Mucosa of rectum (tissue), 2 donors: ENCODE measurements at regions not wholly inside any gene's neighbourhood (a gene's known extent, or its start where the extent isn't known, plus 50 kb on each side); places are given as distances from the start of the nearest gene placed in this dataset.

ENCODE experiments used
- H3K27ac ChIP-seq, 2 donors: one replicate each; pipeline ENCODE4 v1.7.0; 2013; ENCODE audit warnings: inconsistent platforms in 2 of 2, low read depth in 2 of 2, low read length in 2 of 2
- H3K27me3 ChIP-seq, 2 donors: one replicate each; pipeline ENCODE4 v1.7.0; 2013; ENCODE audit warnings: low read length in 2 of 2; ENCODE audit not compliant: control insufficient read depth in 2 of 2, insufficient read depth in 2 of 2
- H3K36me3 ChIP-seq, 2 donors: one replicate each; pipeline ENCODE4 v1.7.0; 2013; ENCODE audit warnings: low read length in 2 of 2; ENCODE audit not compliant: control insufficient read depth in 2 of 2, insufficient read depth in 2 of 2
- H3K4me1 ChIP-seq, 2 donors: one replicate each; pipeline ENCODE4 v1.7.0; 2013; ENCODE audit warnings: low read length in 2 of 2, mild to moderate bottlenecking in 1 of 2; ENCODE audit not compliant: control insufficient read depth in 2 of 2, insufficient read depth in 2 of 2
- H3K4me3 ChIP-seq, 2 donors: one replicate each; pipeline ENCODE4 v1.7.0; 2013; ENCODE audit warnings: low read length in 2 of 2
- H3K9ac ChIP-seq, 2 donors: one replicate each; pipeline ENCODE4 v1.7.0; 2013; ENCODE audit warnings: low read length in 2 of 2, low read depth in 1 of 2, mild to moderate bottlenecking in 1 of 2
- H3K9me3 ChIP-seq, 2 donors: one replicate each; pipeline ENCODE4 v1.7.0; 2013; ENCODE audit warnings: low read length in 2 of 2; ENCODE audit not compliant: control insufficient read depth in 2 of 2
- donor health status: healthy.
- donor health status: Normal muscosa, but diverticular disease.

GRCh38 chrX:39073131-39073530, 271.9 kb downstream of the MID1IP1 start:
- Histone ChIP-seq H3K4me1 (no peaks in the 10 kb centered on the region), H3K9me3 (no peaks in the 10 kb centered on the region), H3K36me3 (no peaks in the 10 kb centered on the region), H3K9ac (no peak overlapping the region), H3K27ac (no peak overlapping the region), H3K27me3 (peaks cover 0 to 2% of the 10 kb centered on the region in 2 donors), H3K4me3 (no peak overlapping the region)

- no peaks in the 10 kb centered on the region for H3K9me3 ChIP-seq
- no peak overlapping the region for H3K4me3 ChIP-seq
- H3K27me3 ChIP-seq = no peaks in the 10 kb centered on the region
- H3K4me1 ChIP-seq = no peaks in the 10 kb centered on the region
- H3K27ac ChIP-seq = no peak overlapping the region
- no peak overlapping the region for H3K9ac ChIP-seq
- H3K36me3 ChIP-seq = no peaks in the 10 kb centered on the region
These were observed 295.3 kb downstream of the MID1IP1 start for GRCh38 chrX:39096599-39096998.

GRCh38 chrX:39104745-39105144, 303.5 kb downstream of the MID1IP1 start:
- no peaks in the 10 kb centered on the region for H3K27me3 ChIP-seq
- H3K4me3 ChIP-seq = no peak overlapping the region
- no peak overlapping the region for H3K9ac ChIP-seq
- no peaks in the 10 kb centered on the region for H3K4me1 ChIP-seq
- H3K9me3 ChIP-seq = no peaks in the 10 kb centered on the region
- no peaks in the 10 kb centered on the region for H3K36me3 ChIP-seq
- no peak overlapping the region for H3K27ac ChIP-seq

GRCh38 chrX:39112143-39112542, 310.9 kb downstream of the MID1IP1 start:
- H3K9me3 ChIP-seq = peaks cover 0 to 3% of the 10 kb centered on the region in 2 donors

GRCh38 chrX:39115166-39115565, 313.9 kb downstream of the MID1IP1 start:
- no peak overlapping the region for H3K27ac ChIP-seq
- no peak overlapping the region for H3K9ac ChIP-seq
- H3K4me1 ChIP-seq = no peaks in the 10 kb centered on the region
- no peaks in the 10 kb centered on the region for H3K27me3 ChIP-seq
- peaks cover 0 to 3% of the 10 kb centered on the region in 2 donors for H3K9me3 ChIP-seq
- no peak overlapping the region for H3K4me3 ChIP-seq
- H3K36me3 ChIP-seq = no peaks in the 10 kb centered on the region

More at GRCh38 chrX:39112143-39112542, 310.9 kb downstream of the MID1IP1 start:
- Histone ChIP-seq H3K36me3 (no peaks in the 10 kb centered on the region), H3K27ac (no peak overlapping the region), H3K27me3 (no peaks in the 10 kb centered on the region), H3K9ac (no peak overlapping the region), H3K4me1 (no peaks in the 10 kb centered on the region), H3K4me3 (no peak overlapping the region)

- Histone ChIP-seq H3K36me3 (no peaks in the 10 kb centered on the region), H3K9ac (no peak overlapping the region), H3K4me3 (no peak overlapping the region), H3K27me3 (no peaks in the 10 kb centered on the region), H3K27ac (no peak overlapping the region), H3K4me1 (no peaks in the 10 kb centered on the region), H3K9me3 (peaks cover 0 to 2% of the 10 kb centered on the region in 2 donors)
These were observed 315.8 kb downstream of the MID1IP1 start for GRCh38 chrX:39117101-39117500.

- H3K4me1 ChIP-seq = no peaks in the 10 kb centered on the region
- H3K4me3 ChIP-seq = no peak overlapping the region
- H3K27me3 ChIP-seq = no peaks in the 10 kb centered on the region
- no peak overlapping the region for H3K27ac ChIP-seq
- no peaks in the 10 kb centered on the region for H3K36me3 ChIP-seq
- H3K9me3 ChIP-seq = no peaks in the 10 kb centered on the region
- H3K9ac ChIP-seq = no peak overlapping the region
These were observed 320.6 kb downstream of the MID1IP1 start for GRCh38 chrX:39121903-39122302.

GRCh38 chrX:39125834-39126233, 324.6 kb downstream of the MID1IP1 start:
- Histone ChIP-seq H3K27me3 (no peaks in the 10 kb centered on the region), H3K9ac (no peak overlapping the region), H3K36me3 (no peaks in the 10 kb centered on the region), H3K4me1 (no peaks in the 10 kb centered on the region), H3K4me3 (no peak overlapping the region), H3K27ac (no peak overlapping the region), H3K9me3 (no peaks in the 10 kb centered on the region)

GRCh38 chrX:39133971-39134370, 332.7 kb downstream of the MID1IP1 start:
- Histone ChIP-seq H3K36me3 (no peaks in the 10 kb centered on the region), H3K27me3 (no peaks in the 10 kb centered on the region), H3K4me3 (no peak overlapping the region), H3K27ac (no peak overlapping the region), H3K9me3 (no peaks in the 10 kb centered on the region), H3K4me1 (no peaks in the 10 kb centered on the region), H3K9ac (no peak overlapping the region)

- no peaks in the 10 kb centered on the region for H3K27me3 ChIP-seq
- H3K27ac ChIP-seq = no peak overlapping the region
- no peak overlapping the region for H3K9ac ChIP-seq
- no peak overlapping the region for H3K4me3 ChIP-seq
- H3K4me1 ChIP-seq = no peaks in the 10 kb centered on the region
- no peaks in the 10 kb centered on the region for H3K9me3 ChIP-seq
- H3K36me3 ChIP-seq = no peaks in the 10 kb centered on the region
These were observed 336.2 kb downstream of the MID1IP1 start for GRCh38 chrX:39137363-39137954.

GRCh38 chrX:39140581-39140980, 339.3 kb downstream of the MID1IP1 start:
- Histone ChIP-seq H3K36me3 (no peaks in the 10 kb centered on the region), H3K9ac (no peak overlapping the region), H3K27me3 (peaks cover 0 to 3% of the 10 kb centered on the region in 2 donors), H3K27ac (no peak overlapping the region), H3K9me3 (no peaks in the 10 kb centered on the region), H3K4me3 (no peak overlapping the region), H3K4me1 (no peaks in the 10 kb centered on the region)
